ENCODE measurements at regions not wholly inside any gene's neighbourhood (a gene's known extent, or its start where the extent isn't known, plus 50 kb on each side); places are given as distances from the start of the nearest gene placed in this dataset.

- no TSS peak for BruUV-seq (replicated peaks)
- no peak overlapping the region for H3K27ac Mint-ChIP-seq (ENCODE audit: unreplicated experiment)
- intact Hi-C loops (cut with micrococcal nuclease; ENCODE audit: unreplicated experiment) = no loop called here
- peaks cover 23% of the 10 kb centered on the region for H3K4me1 Mint-ChIP-seq (ENCODE audit: low read depth, unreplicated experiment)
- H3K36me3 Mint-ChIP-seq (ENCODE audit: insufficient read depth, unreplicated experiment) = no peaks in the 10 kb centered on the region
- no peak for TF ChIP-seq CTCF (IDR thresholded peaks at IDR 0.05; ENCODE audit: unreplicated experiment)
- DNase-seq = peak; percentile 42
- no peaks in the 10 kb centered on the region for H3K9me3 Mint-ChIP-seq (ENCODE audit: low read depth, unreplicated experiment)
- CTCF ChIA-PET = interaction anchor here (1.2 to 1.5 kb wide), 2 partner anchors 11 to 13 kb away, joined by 3 read pairs; no protein-coding TSS in a partner anchor
- H3K27me3 Mint-ChIP-seq (ENCODE audit: unreplicated experiment) = no peaks in the 10 kb centered on the region
- no peak overlapping the region for H3K4me3 Mint-ChIP-seq (ENCODE audit: low read depth, unreplicated experiment)
Measured at GRCh38 chr21:43312751-43313169, 114.2 kb downstream of the SIK1 start.

- H3K27me3 Mint-ChIP-seq (ENCODE audit: unreplicated experiment) = no peaks in the 10 kb centered on the region
- CTCF ChIA-PET = interaction anchor here (1.2 to 1.5 kb wide), 2 partner anchors 11 to 14 kb away, joined by 3 read pairs; no protein-coding TSS in a partner anchor
- peaks cover 23% of the 10 kb centered on the region for H3K4me1 Mint-ChIP-seq (ENCODE audit: low read depth, unreplicated experiment)
Measured at GRCh38 chr21:43312011-43312410, 114.9 kb downstream of the SIK1 start.

GRCh38 chr21:43311301-43311817 lies 115.6 kb downstream of the SIK1 start:
- CTCF ChIA-PET = interaction anchor here (1.2 to 1.5 kb wide), 2 partner anchors 12 to 14 kb away, joined by 3 read pairs; no protein-coding TSS in a partner anchor
- Mint-ChIP-seq H3K36me3 (ENCODE audit: insufficient read depth, unreplicated experiment) (no peaks in the 10 kb centered on the region), H3K27ac (ENCODE audit: unreplicated experiment) (peak overlapping the region; percentile 40), H3K27me3 (ENCODE audit: unreplicated experiment) (no peaks in the 10 kb centered on the region), H3K9me3 (ENCODE audit: low read depth, unreplicated experiment) (no peaks in the 10 kb centered on the region), H3K4me3 (ENCODE audit: low read depth, unreplicated experiment) (no peak overlapping the region), H3K4me1 (ENCODE audit: low read depth, unreplicated experiment) (peaks cover 23% of the 10 kb centered on the region)
- BruUV-seq (replicated peaks) = no TSS peak
- no peak for TF ChIP-seq CTCF (IDR thresholded peaks at IDR 0.05; ENCODE audit: unreplicated experiment)
- DNase-seq = no peak
- intact Hi-C loops (cut with micrococcal nuclease; ENCODE audit: unreplicated experiment) = no loop called here

More at GRCh38 chr21:43312011-43312410, 114.9 kb downstream of the SIK1 start:
- Mint-ChIP-seq H3K27ac (ENCODE audit: unreplicated experiment) (peak overlapping the region; percentile 40), H3K36me3 (ENCODE audit: insufficient read depth, unreplicated experiment) (no peaks in the 10 kb centered on the region), H3K4me3 (ENCODE audit: low read depth, unreplicated experiment) (no peak overlapping the region), H3K9me3 (ENCODE audit: low read depth, unreplicated experiment) (no peaks in the 10 kb centered on the region)
- no peak for DNase-seq
- intact Hi-C loops (cut with micrococcal nuclease; ENCODE audit: unreplicated experiment) = no loop called here
- TF ChIP-seq CTCF (IDR thresholded peaks at IDR 0.05; ENCODE audit: unreplicated experiment) = no peak
- no TSS peak for BruUV-seq (replicated peaks)

GRCh38 chr21:43308815-43309283 lies 118.1 kb downstream of the SIK1 start:
- BruUV-seq (replicated peaks) = no TSS peak
- H3K4me3 Mint-ChIP-seq (ENCODE audit: low read depth, unreplicated experiment) = no peak overlapping the region
- H3K36me3 Mint-ChIP-seq (ENCODE audit: insufficient read depth, unreplicated experiment) = no peaks in the 10 kb centered on the region
- peaks cover 23% of the 10 kb centered on the region for H3K4me1 Mint-ChIP-seq (ENCODE audit: low read depth, unreplicated experiment)
- H3K27ac Mint-ChIP-seq (ENCODE audit: unreplicated experiment) = no peak overlapping the region
- H3K27me3 Mint-ChIP-seq (ENCODE audit: unreplicated experiment) = no peaks in the 10 kb centered on the region
- CTCF ChIA-PET = no interaction called here
- intact Hi-C loops (cut with micrococcal nuclease; ENCODE audit: unreplicated experiment) = no loop called here
- no peak for DNase-seq
- no peak for TF ChIP-seq CTCF (IDR thresholded peaks at IDR 0.05; ENCODE audit: unreplicated experiment)
- no peaks in the 10 kb centered on the region for H3K9me3 Mint-ChIP-seq (ENCODE audit: low read depth, unreplicated experiment)

Measured in Calu3 (cell line).